ENCODE measurements at regions not wholly inside any gene's neighbourhood (a gene's known extent, or its start where the extent isn't known, plus 50 kb on each side); places are given as distances from the start of the nearest gene placed in this dataset.

- Histone ChIP-seq H3K36me3 (ENCODE audit: control insufficient read depth in 2 of 3, insufficient read depth in 3 of 3, low read length in 3 of 3) (no peaks in the 10 kb centered on the region), H3K4me3 (ENCODE audit: low read length in 3 of 3) (no peak overlapping the region), H3K27me3 (ENCODE audit: control insufficient read depth, insufficient read depth, low read length) (no peaks in the 10 kb centered on the region), H3K27ac (ENCODE audit: low read depth in 2 of 2, low read length in 2 of 2) (no peak overlapping the region), H3K9ac (ENCODE audit: low read length in 3 of 3) (no peak overlapping the region), H3K4me1 (ENCODE audit: control insufficient read depth in 2 of 3, insufficient read depth in 2 of 3, low read depth in 1 of 3, low read length in 3 of 3) (no peaks in the 10 kb centered on the region), H3K9me3 (ENCODE audit: control insufficient read depth in 2 of 3, insufficient read depth in 1 of 3, low read length in 3 of 3) (no peaks in the 10 kb centered on the region)
- DNase-seq (no peak), FAIRE-seq (no peak)
- TF ChIP-seq, protein P1, sequence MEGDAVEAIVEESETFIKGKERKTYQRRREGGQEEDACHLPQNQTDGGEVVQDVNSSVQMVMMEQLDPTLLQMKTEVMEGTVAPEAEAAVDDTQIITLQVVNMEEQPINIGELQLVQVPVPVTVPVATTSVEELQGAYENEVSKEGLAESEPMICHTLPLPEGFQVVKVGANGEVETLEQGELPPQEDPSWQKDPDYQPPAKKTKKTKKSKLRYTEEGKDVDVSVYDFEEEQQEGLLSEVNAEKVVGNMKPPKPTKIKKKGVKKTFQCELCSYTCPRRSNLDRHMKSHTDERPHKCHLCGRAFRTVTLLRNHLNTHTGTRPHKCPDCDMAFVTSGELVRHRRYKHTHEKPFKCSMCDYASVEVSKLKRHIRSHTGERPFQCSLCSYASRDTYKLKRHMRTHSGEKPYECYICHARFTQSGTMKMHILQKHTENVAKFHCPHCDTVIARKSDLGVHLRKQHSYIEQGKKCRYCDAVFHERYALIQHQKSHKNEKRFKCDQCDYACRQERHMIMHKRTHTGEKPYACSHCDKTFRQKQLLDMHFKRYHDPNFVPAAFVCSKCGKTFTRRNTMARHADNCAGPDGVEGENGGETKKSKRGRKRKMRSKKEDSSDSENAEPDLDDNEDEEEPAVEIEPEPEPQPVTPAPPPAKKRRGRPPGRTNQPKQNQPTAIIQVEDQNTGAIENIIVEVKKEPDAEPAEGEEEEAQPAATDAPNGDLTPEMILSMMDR (IDR thresholded peaks at IDR 0.05; ENCODE audit: borderline replicate concordance, extremely low read depth, insufficient read depth): no peak
- intact Hi-C loops (cut with DNase I): no loop called here
Observed at GRCh38 chr10:8272794-8273425, 218.4 kb downstream of the GATA3 start.

DNA sequence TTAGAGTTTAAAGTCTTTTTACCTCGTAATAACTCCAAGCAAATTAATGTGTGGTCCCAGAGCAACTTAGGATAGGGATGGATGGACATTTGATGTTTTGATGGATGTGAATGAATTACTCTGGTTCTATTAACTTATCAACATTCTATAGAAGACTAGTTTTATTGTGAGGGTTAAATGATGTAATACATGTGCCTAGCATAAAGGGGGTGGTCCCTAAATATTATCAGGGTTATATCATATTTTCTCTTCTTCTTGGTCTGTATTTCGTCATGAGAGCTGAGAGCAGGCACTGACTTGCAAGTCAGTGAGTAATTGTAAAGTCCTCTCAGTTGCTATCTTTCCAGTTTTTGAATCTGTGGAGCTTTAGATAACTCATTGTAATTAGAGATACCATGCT, 219.3 kb downstream of the GATA3 start:
- Histone ChIP-seq H3K4me1 (ENCODE audit: control insufficient read depth in 2 of 3, insufficient read depth in 2 of 3, low read depth in 1 of 3, low read length in 3 of 3) (no peaks in the 10 kb centered on the region), H3K27me3 (ENCODE audit: control insufficient read depth, insufficient read depth, low read length) (no peaks in the 10 kb centered on the region), H3K36me3 (ENCODE audit: control insufficient read depth in 2 of 3, insufficient read depth in 3 of 3, low read length in 3 of 3) (no peaks in the 10 kb centered on the region), H3K9me3 (ENCODE audit: control insufficient read depth in 2 of 3, insufficient read depth in 1 of 3, low read length in 3 of 3) (no peaks in the 10 kb centered on the region), H3K4me3 (ENCODE audit: low read length in 3 of 3) (no peak overlapping the region), H3K27ac (ENCODE audit: low read depth in 2 of 2, low read length in 2 of 2) (no peak overlapping the region), H3K9ac (ENCODE audit: low read length in 3 of 3) (no peak overlapping the region)
- DNase-seq (no peak), FAIRE-seq (no peak)
- TF ChIP-seq, protein P1 (IDR thresholded peaks at IDR 0.05; ENCODE audit: borderline replicate concordance, extremely low read depth, insufficient read depth): no peak
- intact Hi-C loops (cut with DNase I): no loop called here

DNA sequence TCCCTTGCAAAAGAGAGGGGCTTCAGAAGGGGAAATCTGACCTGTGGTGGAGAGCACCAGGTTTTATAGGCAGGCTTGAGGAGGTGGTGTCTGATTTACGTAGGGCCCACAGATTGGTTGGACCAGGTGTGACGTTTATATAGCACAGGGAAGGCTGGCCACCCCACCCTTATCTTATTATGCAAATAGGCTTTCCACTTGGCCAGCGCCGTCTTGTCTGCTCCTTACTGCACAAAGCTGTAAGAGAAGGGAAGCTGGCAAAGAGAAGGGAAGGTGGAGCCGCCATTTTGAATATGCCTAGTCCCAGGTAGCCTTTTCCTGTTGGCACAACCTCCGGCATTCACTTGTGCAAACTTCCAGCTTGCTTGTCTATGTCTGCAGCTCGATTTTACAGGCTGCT, 221.4 kb downstream of the GATA3 start:
- Histone ChIP-seq H3K36me3 (ENCODE audit: control insufficient read depth in 2 of 3, insufficient read depth in 3 of 3, low read length in 3 of 3) (no peaks in the 10 kb centered on the region), H3K27ac (ENCODE audit: low read depth in 2 of 2, low read length in 2 of 2) (no peak overlapping the region), H3K27me3 (ENCODE audit: control insufficient read depth, insufficient read depth, low read length) (no peaks in the 10 kb centered on the region), H3K9ac (ENCODE audit: low read length in 3 of 3) (no peak overlapping the region), H3K9me3 (ENCODE audit: control insufficient read depth in 2 of 3, insufficient read depth in 1 of 3, low read length in 3 of 3) (no peaks in the 10 kb centered on the region), H3K4me1 (ENCODE audit: control insufficient read depth in 2 of 3, insufficient read depth in 2 of 3, low read depth in 1 of 3, low read length in 3 of 3) (no peaks in the 10 kb centered on the region), H3K4me3 (ENCODE audit: low read length in 3 of 3) (no peak overlapping the region)
- DNase-seq (no peak), FAIRE-seq (no peak)
- TF ChIP-seq, protein P1 (IDR thresholded peaks at IDR 0.05; ENCODE audit: borderline replicate concordance, extremely low read depth, insufficient read depth): no peak
- intact Hi-C loops (cut with DNase I): no loop called here

DNA sequence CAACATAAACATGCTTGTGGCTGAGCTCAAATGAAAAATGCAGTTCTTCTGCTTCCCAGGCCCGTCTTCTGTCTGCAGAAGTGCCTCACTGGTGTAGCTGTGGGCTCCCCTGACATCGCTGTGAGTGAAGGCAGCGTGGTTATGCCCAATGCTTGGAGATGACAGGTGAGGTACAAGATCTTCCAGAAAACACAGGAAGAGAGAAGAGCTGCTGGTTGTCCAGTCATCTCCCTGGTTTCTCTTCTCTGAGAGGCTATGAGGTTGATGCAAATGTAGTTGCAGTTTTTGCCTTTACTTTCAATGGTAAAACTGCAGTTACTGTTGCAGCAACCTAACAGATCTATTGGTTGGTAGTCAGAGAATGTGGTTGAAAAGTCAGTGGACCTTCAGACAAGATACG, 223.6 kb downstream of the GATA3 start:
- no peak overlapping the region for H3K4me3 ChIP-seq (ENCODE audit: low read length in 3 of 3)
- no peaks in the 10 kb centered on the region for H3K36me3 ChIP-seq (ENCODE audit: control insufficient read depth in 2 of 3, insufficient read depth in 3 of 3, low read length in 3 of 3)
- intact Hi-C loops (cut with DNase I): no loop called here
- TF ChIP-seq, protein P1 (IDR thresholded peaks at IDR 0.05; ENCODE audit: borderline replicate concordance, extremely low read depth, insufficient read depth): no peak
- H3K4me1 ChIP-seq (ENCODE audit: control insufficient read depth in 2 of 3, insufficient read depth in 2 of 3, low read depth in 1 of 3, low read length in 3 of 3): no peaks in the 10 kb centered on the region
- H3K27ac ChIP-seq (ENCODE audit: low read depth in 2 of 2, low read length in 2 of 2): no peak overlapping the region
- no peak for FAIRE-seq
- no peaks in the 10 kb centered on the region for H3K9me3 ChIP-seq (ENCODE audit: control insufficient read depth in 2 of 3, insufficient read depth in 1 of 3, low read length in 3 of 3)
- no peak for DNase-seq
- H3K27me3 ChIP-seq (ENCODE audit: control insufficient read depth, insufficient read depth, low read length): no peaks in the 10 kb centered on the region
- H3K9ac ChIP-seq (ENCODE audit: low read length in 3 of 3): no peak overlapping the region

Data from kidney (tissue), 13 donors.